Loucy (cell line): ENCODE measurements at regions not wholly inside any gene's neighbourhood (a gene's known extent, or its start where the extent isn't known, plus 50 kb on each side); places are given as distances from the start of the nearest gene placed in this dataset.

Experiments
- H2AFZ ChIP-seq: fragments of 200-600 bp; sonication (generic); 2 replicates; pipeline ENCODE4 v1.6.0; 2016; ENCODE audit warnings: antibody characterized with exemption, mild to moderate bottlenecking, low read length, moderate library complexity
- H3F3A ChIP-seq: fragments of 200-600 bp; 2 replicates; pipeline ENCODE4 v1.6.0; 2016; ENCODE audit warnings: antibody characterized with exemption, low read depth, mild to moderate bottlenecking
- H3K27me3 ChIP-seq: fragments of 200-600 bp; sonication (generic); 2 replicates; pipeline ENCODE4 v1.6.1; 2014; ENCODE audit warnings: low read length, mild to moderate bottlenecking; ENCODE audit not compliant: insufficient read depth, poor library complexity, severe bottlenecking
- H3K36me3 ChIP-seq: fragments of 200-600 bp; sonication (generic); 2 replicates; pipeline ENCODE4 v1.6.1; 2016; ENCODE audit warnings: low read length; ENCODE audit not compliant: insufficient read depth
- H3K4me1 ChIP-seq: fragments of 200-600 bp; sonication (generic); 2 replicates; pipeline ENCODE4 v1.5.1; 2014; ENCODE audit warnings: low read length, mild to moderate bottlenecking; ENCODE audit not compliant: insufficient read depth, poor library complexity, severe bottlenecking
- H3K4me2 ChIP-seq: fragments of 200-600 bp; sonication (generic); 2 replicates; pipeline ENCODE4 v1.6.0; 2014; ENCODE audit warnings: antibody characterized with exemption, low read length, low read depth, mild to moderate bottlenecking; ENCODE audit not compliant: poor library complexity, severe bottlenecking
- H3K4me3 ChIP-seq: fragments of 200-600 bp; sonication (generic); 2 replicates; pipeline ENCODE4 v1.5.1; 2014; ENCODE audit warnings: low read length, mild to moderate bottlenecking, mixed read lengths; ENCODE audit not compliant: poor library complexity, severe bottlenecking
- H3K79me2 ChIP-seq: fragments of 200-600 bp; sonication (generic); 2 replicates; pipeline ENCODE4 v1.6.1; 2014; ENCODE audit warnings: low read length; ENCODE audit not compliant: insufficient read depth
- H3K9ac ChIP-seq: fragments of 200-600 bp; sonication (generic); 2 replicates; pipeline ENCODE4 v1.6.0; 2014; ENCODE audit warnings: mild to moderate bottlenecking, low read depth, low read length, moderate library complexity; ENCODE audit not compliant: poor library complexity, severe bottlenecking
- H3K9me2 ChIP-seq: fragments of 200-600 bp; sonication (generic); replicated peaks from 2 replicates; pipeline ENCODE4 v1.6.1; 2016; ENCODE audit warnings: low read depth, low read length, mixed read lengths
- H3K9me3 ChIP-seq: fragments of 200-600 bp; sonication (generic); 2 replicates; pipeline ENCODE4 v1.6.1; 2014; ENCODE audit warnings: mild to moderate bottlenecking, antibody characterized with exemption, low read length, low read depth; ENCODE audit not compliant: insufficient read depth
- H4K20me1 ChIP-seq: fragments of 200-600 bp; sonication (generic); 2 replicates; pipeline ENCODE4 v1.6.0; 2014; ENCODE audit warnings: antibody characterized with exemption, low read length, mild to moderate bottlenecking; ENCODE audit not compliant: insufficient read depth, poor library complexity, severe bottlenecking
- CTCF ChIP-seq: fragments of 200-600 bp; sonication (generic); conservative IDR thresholded peaks from 2 replicates; pipeline ENCODE4 v1.5.1; 2014; ENCODE audit warnings: mild to moderate bottlenecking, antibody characterized with exemption, low read length
- EZH2phosphoT487 ChIP-seq: fragments of 200-600 bp; IDR thresholded peaks from 2 replicates; pipeline ENCODE4 v1.6.1; 2018; ENCODE audit warnings: antibody characterized with exemption, mild to moderate bottlenecking, moderate library complexity, borderline replicate concordance

- TF ChIP-seq CTCF (no peak), EZH2phosphoT487 (no peak)
- no peak overlapping the region for H2AFZ ChIP-seq
Observed at GRCh38 chr14:101681795-101682194, 79.7 kb upstream of the PPP2R5C start.

GRCh38 chr14:101683365-101683764 lies 78.1 kb upstream of the PPP2R5C start:
- Histone ChIP-seq H3K27me3 (no peaks in the 10 kb centered on the region), H3F3A (no peaks in the 10 kb centered on the region), H3K9ac (no peak overlapping the region), H3K36me3 (no peaks in the 10 kb centered on the region), H3K79me2 (no peaks in the 10 kb centered on the region), H3K9me3 (no peaks in the 10 kb centered on the region), H3K4me2 (no peak overlapping the region), H3K9me2 (no peaks in the 10 kb centered on the region), H3K4me1 (no peaks in the 10 kb centered on the region), H3K4me3 (no peak overlapping the region), H2AFZ (no peak overlapping the region), H4K20me1 (no peaks in the 10 kb centered on the region)
- TF ChIP-seq EZH2phosphoT487 (no peak), CTCF (no peak)

More at GRCh38 chr14:101681795-101682194, 79.7 kb upstream of the PPP2R5C start:
- H3K4me2 ChIP-seq: no peak overlapping the region
- no peak overlapping the region for H3K9ac ChIP-seq
- no peaks in the 10 kb centered on the region for H3K9me3 ChIP-seq
- H4K20me1 ChIP-seq: no peaks in the 10 kb centered on the region
- no peaks in the 10 kb centered on the region for H3K36me3 ChIP-seq
- no peaks in the 10 kb centered on the region for H3F3A ChIP-seq
- no peak overlapping the region for H3K4me3 ChIP-seq
- no peaks in the 10 kb centered on the region for H3K9me2 ChIP-seq
- no peaks in the 10 kb centered on the region for H3K4me1 ChIP-seq
- no peaks in the 10 kb centered on the region for H3K27me3 ChIP-seq
- no peaks in the 10 kb centered on the region for H3K79me2 ChIP-seq

- H3K9me3 ChIP-seq: no peaks in the 10 kb centered on the region
- no peak overlapping the region for H3K4me2 ChIP-seq
- H3K4me3 ChIP-seq: no peak overlapping the region
- no peak overlapping the region for H3K9ac ChIP-seq
- H3K4me1 ChIP-seq: no peaks in the 10 kb centered on the region
- no peak overlapping the region for H2AFZ ChIP-seq
- H3K9me2 ChIP-seq: no peaks in the 10 kb centered on the region
- no peaks in the 10 kb centered on the region for H4K20me1 ChIP-seq
- H3F3A ChIP-seq: no peaks in the 10 kb centered on the region
- no peak for TF ChIP-seq CTCF
- TF ChIP-seq EZH2phosphoT487: no peak
- H3K27me3 ChIP-seq: no peaks in the 10 kb centered on the region
- H3K79me2 ChIP-seq: no peaks in the 10 kb centered on the region
- no peaks in the 10 kb centered on the region for H3K36me3 ChIP-seq
Observed at GRCh38 chr14:101687756-101688546, 73.6 kb upstream of the PPP2R5C start.
